ENCODE measurements at regions not wholly inside any gene's neighbourhood (a gene's known extent, or its start where the extent isn't known, plus 50 kb on each side); places are given as distances from the start of the nearest gene placed in this dataset.

GRCh38 chr4:180134091-180134866 lies 2108.9 kb upstream of the TENM3 start:
- TF ChIP-seq POLR2AphosphoS5 (IDR thresholded peaks at IDR 0.05), result no peak
- no peak for TF ChIP-seq CTCF (IDR thresholded peaks at IDR 0.05 in 8 of 11, conservative IDR thresholded peaks at IDR 0.05 in 3 of 11)
